ENCODE measurements at regions not wholly inside any gene's neighbourhood (a gene's known extent, or its start where the extent isn't known, plus 50 kb on each side); places are given as distances from the start of the nearest gene placed in this dataset.
"Not testable (repeated sequence)": the region's sequence is repeated elsewhere in the genome, so short reads cannot be mapped to it uniquely, and the experiment has no call there.

DNA sequence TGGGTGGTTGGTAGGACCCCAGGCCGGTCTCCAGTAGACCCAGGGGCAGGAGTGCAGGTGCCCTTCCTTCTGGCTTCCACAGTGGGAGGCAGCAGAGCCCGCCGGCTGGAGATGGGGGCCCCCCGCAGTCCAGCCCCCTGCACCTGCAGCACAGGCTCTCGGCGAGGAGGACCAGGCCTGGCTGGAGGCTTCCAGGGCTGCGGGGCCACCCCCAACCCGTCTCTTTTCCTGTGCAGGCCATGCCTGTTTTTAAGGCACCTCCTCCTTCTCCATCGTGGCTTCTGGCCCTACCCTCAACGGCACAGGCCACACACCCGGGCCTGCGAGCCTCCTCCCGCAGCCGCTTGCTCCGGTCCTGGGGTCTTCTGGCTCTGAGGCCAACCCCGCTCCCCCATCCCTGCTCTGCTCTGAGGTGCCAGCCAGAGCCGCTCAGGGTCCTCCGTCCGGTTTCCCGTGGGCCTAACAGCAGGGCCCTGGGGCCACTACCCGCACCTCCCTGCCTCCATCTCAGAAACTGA, 77.2 kb upstream of the ANKRD10 start:
- ATAC-seq (no peak), DNase-seq (no peak)
- H3K27ac Mint-ChIP-seq, result no peak overlapping the region
- H3K27me3 Mint-ChIP-seq (ENCODE audit: low read depth), result peaks cover 39% of the 10 kb centered on the region
- POLR2A ChIA-PET, result no interaction called here
- H3K4me1 Mint-ChIP-seq (ENCODE audit: low read depth), result no peaks in the 10 kb centered on the region
- no peaks in the 10 kb centered on the region for H3K9me3 Mint-ChIP-seq (ENCODE audit: insufficient read depth)
- CTCF ChIA-PET, result no interaction called here
- no peaks in the 10 kb centered on the region for H3K36me3 Mint-ChIP-seq (ENCODE audit: low read depth)
- H3K4me3 Mint-ChIP-seq, result no peak overlapping the region

DNA sequence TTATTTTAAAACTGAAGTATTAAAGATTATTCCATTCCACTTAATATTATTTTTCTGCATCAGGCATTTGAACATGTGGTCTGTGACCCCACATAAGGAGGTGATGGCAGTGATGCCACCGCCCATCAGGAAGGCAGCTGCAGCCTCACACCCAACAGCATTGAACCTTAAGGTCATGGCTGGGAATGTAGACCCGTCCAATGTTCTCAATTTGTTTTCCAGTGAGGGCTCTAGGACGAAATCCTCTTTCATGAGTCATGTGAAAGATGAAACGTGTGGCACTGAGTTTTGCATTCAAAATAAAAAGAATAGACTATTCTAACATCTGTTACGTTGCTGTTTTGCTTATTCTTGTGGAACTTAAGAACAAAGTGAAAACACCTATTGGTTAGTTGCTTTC, 74.5 kb upstream of the ANKRD10 start:
- Mint-ChIP-seq H3K4me1 (ENCODE audit: low read depth) (no peaks in the 10 kb centered on the region), H3K4me3 (no peak overlapping the region), H3K27ac (no peak overlapping the region), H3K27me3 (ENCODE audit: low read depth) (peaks cover 30% of the 10 kb centered on the region), H3K36me3 (ENCODE audit: low read depth) (no peaks in the 10 kb centered on the region), H3K9me3 (ENCODE audit: insufficient read depth) (no peaks in the 10 kb centered on the region)
- DNase-seq (no peak), ATAC-seq (no peak)
- POLR2A ChIA-PET, result no interaction called here
- CTCF ChIA-PET, result no interaction called here

DNA sequence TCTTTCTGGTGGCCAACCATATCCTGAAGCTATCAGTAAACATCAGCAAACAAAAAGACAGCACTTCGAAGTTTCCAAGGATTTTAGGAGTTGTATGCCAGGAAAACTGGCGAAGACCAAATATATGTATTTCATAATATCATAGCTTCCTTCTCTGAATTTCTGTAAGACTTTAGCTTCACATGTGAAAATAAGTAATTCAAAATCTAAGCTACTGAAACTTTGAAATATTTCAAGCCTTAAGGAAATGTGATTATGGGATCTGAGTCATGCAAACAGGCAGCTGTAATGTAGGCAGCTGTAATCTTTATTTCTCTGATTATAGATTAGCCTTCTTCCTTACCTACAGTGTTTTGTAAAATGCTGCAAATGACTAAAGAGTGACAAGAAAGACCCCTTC, 70.7 kb upstream of the ANKRD10 start:
- ATAC-seq, result no peak

DNA sequence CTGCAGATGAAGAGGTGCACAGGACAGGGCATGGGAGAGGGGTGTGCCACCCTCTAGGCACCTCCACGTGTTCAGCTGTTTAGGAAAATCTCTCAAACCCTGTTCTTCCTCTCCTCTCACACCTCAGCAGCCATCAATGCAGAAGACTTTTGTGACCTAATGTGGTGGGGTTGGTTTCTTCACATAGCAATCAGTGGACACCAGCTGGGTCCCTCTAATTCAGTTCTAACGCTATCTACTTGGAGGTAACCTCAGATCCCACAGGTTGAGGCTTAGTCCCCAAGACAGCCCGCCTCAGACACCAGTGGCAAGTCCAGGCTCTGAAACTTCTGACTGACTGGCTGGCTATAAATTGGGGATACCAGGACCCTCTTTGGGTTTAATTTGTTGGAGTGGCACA, 69.9 kb upstream of the ANKRD10 start:
- H3K27me3 Mint-ChIP-seq (ENCODE audit: low read depth), result peaks cover 45% of the 10 kb centered on the region

More for the DNA sequence above, 70.7 kb upstream of the ANKRD10 start:
- peaks cover 45% of the 10 kb centered on the region for H3K27me3 Mint-ChIP-seq (ENCODE audit: low read depth)
- no peaks in the 10 kb centered on the region for H3K4me1 Mint-ChIP-seq (ENCODE audit: low read depth)
- no peak overlapping the region for H3K4me3 Mint-ChIP-seq
- H3K27ac Mint-ChIP-seq, result no peak overlapping the region
- CTCF ChIA-PET, result no interaction called here
- POLR2A ChIA-PET, result no interaction called here
- no peaks in the 10 kb centered on the region for H3K9me3 Mint-ChIP-seq (ENCODE audit: insufficient read depth)
- DNase-seq, result no peak
- H3K36me3 Mint-ChIP-seq (ENCODE audit: low read depth), result no peaks in the 10 kb centered on the region

DNA sequence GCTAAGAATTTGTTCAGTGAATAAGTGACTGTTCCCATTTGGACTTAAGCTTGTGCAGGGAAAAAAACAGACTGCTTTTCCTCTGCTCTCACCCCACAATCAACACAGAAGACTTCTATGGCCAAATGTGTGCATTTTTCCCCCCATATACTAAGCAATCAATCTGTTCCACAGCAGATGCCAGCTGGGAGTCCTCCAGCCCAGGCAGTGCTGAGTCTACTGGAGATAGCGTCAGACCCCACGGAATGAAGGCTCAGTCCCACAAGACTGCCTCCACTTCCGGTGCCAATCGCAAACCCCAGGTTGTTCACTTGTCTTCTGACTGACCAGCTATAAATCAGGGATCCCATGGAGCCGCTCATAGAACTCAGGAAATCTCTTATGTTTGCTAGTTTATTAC, 69.5 kb upstream of the ANKRD10 start:
- Mint-ChIP-seq H3K27ac (no peak overlapping the region), H3K36me3 (ENCODE audit: low read depth) (no peaks in the 10 kb centered on the region), H3K9me3 (ENCODE audit: insufficient read depth) (no peaks in the 10 kb centered on the region), H3K4me1 (ENCODE audit: low read depth) (no peaks in the 10 kb centered on the region), H3K27me3 (ENCODE audit: low read depth) (peaks cover 44% of the 10 kb centered on the region), H3K4me3 (no peak overlapping the region)
- DNase-seq (no peak), ATAC-seq (no peak)
- ChIA-PET POLR2A (no interaction called here), CTCF (no interaction called here)

More for the DNA sequence above, 69.9 kb upstream of the ANKRD10 start:
- ATAC-seq, result no peak
- ChIA-PET POLR2A (no interaction called here), CTCF (no interaction called here)
- no peak overlapping the region for H3K4me3 Mint-ChIP-seq
- no peak overlapping the region for H3K27ac Mint-ChIP-seq
- no peaks in the 10 kb centered on the region for H3K36me3 Mint-ChIP-seq (ENCODE audit: low read depth)
- DNase-seq, result no peak
- H3K4me1 Mint-ChIP-seq (ENCODE audit: low read depth), result no peaks in the 10 kb centered on the region
- H3K9me3 Mint-ChIP-seq (ENCODE audit: insufficient read depth), result no peaks in the 10 kb centered on the region

DNA sequence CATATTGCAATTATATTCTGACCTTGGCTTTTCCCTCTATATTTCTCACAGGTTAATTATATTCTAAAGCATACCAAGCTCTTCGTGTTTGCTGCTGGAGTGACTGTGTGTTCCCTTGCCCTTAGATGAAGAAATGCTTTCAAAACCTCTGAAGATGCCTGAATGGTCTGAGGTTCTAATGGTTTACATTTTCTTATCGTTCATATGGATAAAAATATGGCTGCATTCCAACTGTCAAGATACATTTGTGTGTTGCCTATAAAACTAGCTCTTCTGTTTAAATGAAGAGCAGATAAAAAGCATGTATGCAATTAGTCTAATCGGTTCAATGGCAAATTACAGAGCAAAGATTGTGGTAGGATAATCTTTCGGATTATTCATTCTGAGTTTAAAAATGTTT, 68.4 kb upstream of the ANKRD10 start:
- POLR2A ChIA-PET, result no interaction called here
- CTCF ChIA-PET, result no interaction called here
- H3K27me3 Mint-ChIP-seq (ENCODE audit: low read depth), result peaks cover 45% of the 10 kb centered on the region
- no peaks in the 10 kb centered on the region for H3K36me3 Mint-ChIP-seq (ENCODE audit: low read depth)
- ATAC-seq (no peak), DNase-seq (no peak)
- no peaks in the 10 kb centered on the region for H3K4me1 Mint-ChIP-seq (ENCODE audit: low read depth)
- H3K9me3 Mint-ChIP-seq (ENCODE audit: insufficient read depth), result no peaks in the 10 kb centered on the region
- H3K4me3 Mint-ChIP-seq, result no peak overlapping the region
- no peak overlapping the region for H3K27ac Mint-ChIP-seq

DNA sequence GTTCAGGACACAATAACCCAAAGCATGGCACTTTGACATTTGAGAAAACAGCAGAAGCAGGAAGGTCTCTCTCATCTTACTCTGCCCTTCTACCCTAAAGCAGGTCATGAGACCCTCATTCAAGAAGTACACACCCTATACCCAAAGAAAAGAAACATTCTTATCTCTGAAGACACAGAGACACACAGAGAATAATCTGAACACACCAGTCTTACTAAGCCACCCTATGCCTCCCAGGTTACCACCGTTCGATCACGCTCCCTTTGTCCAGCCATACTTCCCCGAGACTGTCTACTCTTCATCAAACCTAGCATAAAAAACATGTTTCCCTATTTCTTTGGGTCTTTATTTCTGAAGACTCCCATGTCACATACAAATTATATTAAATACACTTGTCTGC, 66.5 kb upstream of the ANKRD10 start:
- no peaks in the 10 kb centered on the region for H3K36me3 Mint-ChIP-seq (ENCODE audit: low read depth)
- no peaks in the 10 kb centered on the region for H3K4me1 Mint-ChIP-seq (ENCODE audit: low read depth)
- ChIA-PET POLR2A (no interaction called here), CTCF (no interaction called here)
- no peak overlapping the region for H3K4me3 Mint-ChIP-seq
- H3K27me3 Mint-ChIP-seq (ENCODE audit: low read depth), result peaks cover 46% of the 10 kb centered on the region
- ATAC-seq (no peak), DNase-seq (no peak)
- H3K27ac Mint-ChIP-seq, result no peak overlapping the region
- H3K9me3 Mint-ChIP-seq (ENCODE audit: insufficient read depth), result no peaks in the 10 kb centered on the region

DNA sequence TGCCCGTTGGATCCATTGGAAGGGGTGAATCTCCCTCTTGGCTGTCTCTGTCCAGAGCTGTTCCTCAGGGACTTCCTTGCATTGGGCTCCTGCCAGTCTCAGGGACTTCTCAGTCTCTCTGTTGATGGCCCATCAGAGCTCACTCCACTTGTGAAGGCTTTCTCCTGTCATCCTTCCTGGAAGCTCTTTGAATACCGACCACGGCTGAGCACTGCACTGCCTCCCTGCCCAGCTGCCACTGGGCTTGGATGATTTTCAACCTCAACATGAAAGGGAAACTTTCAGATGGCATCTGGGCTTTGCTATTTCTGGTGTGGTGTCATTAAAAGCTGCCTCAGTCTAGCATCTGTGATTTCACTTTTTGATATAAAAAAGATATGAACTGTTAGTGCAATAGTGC, 66.1 kb upstream of the ANKRD10 start:
- no peak overlapping the region for H3K4me3 Mint-ChIP-seq
- H3K4me1 Mint-ChIP-seq (ENCODE audit: low read depth), result no peaks in the 10 kb centered on the region
- ChIA-PET POLR2A (interaction anchor here (0.7 kb wide), 1 partner anchor 157 kb away, joined by 3 read pairs; no protein-coding TSS in a partner anchor), CTCF (no interaction called here)
- no peak overlapping the region for H3K27ac Mint-ChIP-seq
- H3K36me3 Mint-ChIP-seq (ENCODE audit: low read depth), result no peaks in the 10 kb centered on the region
- no peaks in the 10 kb centered on the region for H3K9me3 Mint-ChIP-seq (ENCODE audit: insufficient read depth)
- no peak for ATAC-seq
- peaks cover 47% of the 10 kb centered on the region for H3K27me3 Mint-ChIP-seq (ENCODE audit: low read depth)
- no peak for DNase-seq

DNA sequence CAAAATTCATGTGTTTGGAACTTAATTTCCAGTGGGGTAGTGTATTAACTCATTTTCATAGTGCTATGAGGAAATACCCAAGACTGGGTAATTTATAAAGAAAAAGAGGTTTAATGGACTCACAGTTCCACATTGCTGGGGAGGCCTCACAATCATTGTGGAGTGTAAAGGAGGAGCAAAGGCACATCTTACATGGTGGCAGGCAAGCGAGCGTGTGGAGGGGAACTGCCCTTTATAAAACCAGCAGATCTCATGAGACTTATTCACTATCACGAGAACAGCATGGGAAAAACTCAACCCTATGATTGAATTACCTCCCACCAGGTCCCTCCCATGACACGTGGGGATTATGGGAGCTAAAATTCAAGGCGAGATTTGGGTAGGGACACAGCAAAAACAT, 64.3 kb upstream of the ANKRD10 start:
- DNase-seq; H3K9me3 Mint-ChIP-seq (ENCODE audit: insufficient read depth); H3K4me1 Mint-ChIP-seq (ENCODE audit: low read depth); H3K36me3 Mint-ChIP-seq (ENCODE audit: low read depth); CTCF ChIA-PET; ATAC-seq; H3K27ac Mint-ChIP-seq; H3K4me3 Mint-ChIP-seq: not testable (repeated sequence)
- POLR2A ChIA-PET, result interaction anchor here (0.7 kb wide), 1 partner anchor 25 kb away, joined by 3 read pairs; no protein-coding TSS in a partner anchor
- peaks cover 49% of the 10 kb centered on the region for H3K27me3 Mint-ChIP-seq (ENCODE audit: low read depth)

DNA sequence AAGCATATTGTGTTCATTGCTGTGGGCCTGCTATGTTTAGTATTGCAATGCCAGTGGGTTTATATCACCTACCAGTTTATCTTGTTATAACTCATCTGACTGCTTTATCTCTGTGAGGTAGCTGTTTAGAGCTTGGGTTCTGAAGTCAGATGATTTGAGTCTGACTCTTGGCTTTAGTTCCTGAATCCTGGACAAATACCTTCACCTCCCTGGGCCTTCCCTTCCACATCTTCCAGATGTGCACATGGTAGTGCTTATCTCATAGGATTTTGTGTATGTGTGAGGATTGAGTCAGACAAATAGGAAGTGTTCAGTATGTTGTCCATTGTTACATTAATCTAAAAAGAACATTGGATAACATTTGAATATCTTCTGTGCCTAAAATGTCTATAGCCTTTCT, 63.5 kb upstream of the ANKRD10 start:
- H3K4me3 Mint-ChIP-seq, result no peak overlapping the region
- no peak for DNase-seq
- no peak for ATAC-seq
- CTCF ChIA-PET, result no interaction called here
- peaks cover 48% of the 10 kb centered on the region for H3K27me3 Mint-ChIP-seq (ENCODE audit: low read depth)
- H3K4me1 Mint-ChIP-seq (ENCODE audit: low read depth), result no peaks in the 10 kb centered on the region
- no peaks in the 10 kb centered on the region for H3K36me3 Mint-ChIP-seq (ENCODE audit: low read depth)
- no peaks in the 10 kb centered on the region for H3K9me3 Mint-ChIP-seq (ENCODE audit: insufficient read depth)
- no peak overlapping the region for H3K27ac Mint-ChIP-seq
- POLR2A ChIA-PET, result interaction anchor here (0.7 kb wide), 1 partner anchor 24 kb away, joined by 3 read pairs; no protein-coding TSS in a partner anchor

DNA sequence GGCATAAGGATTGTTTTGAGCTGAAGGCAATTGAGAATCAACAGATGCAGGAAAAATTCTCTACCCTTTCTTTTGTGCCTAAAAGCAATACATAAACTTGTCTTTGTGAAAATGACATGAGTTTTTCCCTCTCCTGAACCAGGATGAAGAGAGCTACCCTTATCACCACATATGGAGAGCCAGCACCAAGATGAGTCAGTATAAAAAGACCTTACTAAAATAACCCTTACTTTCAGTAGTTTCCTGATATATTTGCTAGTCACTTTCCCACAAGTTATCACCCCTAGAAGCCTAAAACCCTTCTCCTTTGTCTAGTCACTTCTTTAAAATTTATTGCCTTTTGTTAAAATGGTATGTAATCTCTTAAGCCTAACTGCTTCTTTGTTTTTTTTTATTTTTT, 61.9 kb upstream of the ANKRD10 start:
- H3K4me1 Mint-ChIP-seq (ENCODE audit: low read depth), result no peaks in the 10 kb centered on the region
- no peaks in the 10 kb centered on the region for H3K36me3 Mint-ChIP-seq (ENCODE audit: low read depth)
- DNase-seq (no peak), ATAC-seq (no peak)
- no peak overlapping the region for H3K4me3 Mint-ChIP-seq
- H3K9me3 Mint-ChIP-seq (ENCODE audit: insufficient read depth), result no peaks in the 10 kb centered on the region
- no peak overlapping the region for H3K27ac Mint-ChIP-seq
- CTCF ChIA-PET, result interaction anchor here (0.5 kb wide), 1 partner anchor 98 kb away, joined by 3 read pairs; no protein-coding TSS in a partner anchor
- peaks cover 54% of the 10 kb centered on the region for H3K27me3 Mint-ChIP-seq (ENCODE audit: low read depth)
- POLR2A ChIA-PET, result no interaction called here

DNA sequence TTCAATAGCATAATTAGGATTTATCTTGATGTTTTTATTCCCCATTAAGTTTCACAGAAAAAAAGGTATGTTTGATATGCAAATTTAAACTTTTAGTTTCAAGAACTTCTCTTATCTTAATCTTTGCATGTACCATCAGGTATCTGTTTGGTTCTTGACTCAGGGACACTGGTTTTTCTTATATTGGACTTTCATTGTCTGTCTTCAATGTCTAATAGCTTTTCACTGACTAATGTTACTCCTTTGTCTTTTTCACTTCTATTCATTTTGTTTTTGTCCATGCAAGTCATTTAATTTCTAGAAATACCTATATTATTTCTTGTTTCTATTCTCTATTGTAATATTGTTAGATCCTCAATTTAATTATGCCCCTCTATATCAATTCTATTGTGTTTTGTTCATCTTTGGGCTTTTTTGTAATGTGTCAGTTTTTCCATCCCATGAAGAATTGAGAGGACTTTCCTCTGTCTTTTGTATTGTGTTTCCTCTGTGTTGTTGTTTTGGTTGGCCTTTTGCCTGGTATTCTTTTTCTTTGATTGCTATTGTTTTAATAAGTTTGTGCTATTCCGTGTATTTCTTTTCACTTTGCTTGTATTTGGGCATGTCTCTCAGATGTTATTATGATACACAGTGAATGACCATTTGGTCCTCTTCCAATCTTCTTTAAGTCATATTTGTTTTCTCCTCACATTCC, 58.3 kb upstream of the ANKRD10 start:
- Mint-ChIP-seq H3K4me1 (ENCODE audit: low read depth) (no peaks in the 10 kb centered on the region), H3K9me3 (ENCODE audit: insufficient read depth) (no peaks in the 10 kb centered on the region), H3K4me3 (no peak overlapping the region), H3K27me3 (ENCODE audit: low read depth) (peaks cover 49% of the 10 kb centered on the region), H3K27ac (no peak overlapping the region), H3K36me3 (ENCODE audit: low read depth) (no peaks in the 10 kb centered on the region)
- ATAC-seq, result no peak
- no peak for DNase-seq
- ChIA-PET POLR2A (no interaction called here), CTCF (no interaction called here)

DNA sequence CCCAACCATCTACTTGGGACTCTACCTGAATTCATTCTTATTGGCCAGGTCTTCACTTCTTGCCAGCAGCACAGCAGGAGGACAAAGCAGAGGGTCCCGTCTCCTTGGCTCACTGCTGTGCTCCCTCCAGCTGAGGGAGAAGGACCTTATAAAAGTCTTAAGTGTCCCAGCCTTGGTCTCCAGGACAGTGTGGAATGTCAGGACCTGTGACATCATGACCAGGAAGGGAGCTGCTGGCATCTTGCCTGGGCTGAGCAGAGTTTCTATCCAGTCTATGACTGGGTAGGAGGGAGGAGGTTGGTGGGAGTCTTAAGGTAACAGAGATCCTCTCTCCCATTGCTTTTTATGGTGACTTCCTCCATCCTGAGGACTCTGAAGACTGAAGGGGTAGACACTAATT, 56.6 kb upstream of the ANKRD10 start:
- CTCF ChIA-PET, result no interaction called here
- H3K36me3 Mint-ChIP-seq (ENCODE audit: low read depth), result peaks cover 5% of the 10 kb centered on the region
- ATAC-seq (no peak), DNase-seq (no peak)
- POLR2A ChIA-PET, result no interaction called here
- H3K4me1 Mint-ChIP-seq (ENCODE audit: low read depth), result no peaks in the 10 kb centered on the region
- peaks cover 38% of the 10 kb centered on the region for H3K27me3 Mint-ChIP-seq (ENCODE audit: low read depth)
- H3K9me3 Mint-ChIP-seq (ENCODE audit: insufficient read depth), result peaks cover 13% of the 10 kb centered on the region
- no peak overlapping the region for H3K4me3 Mint-ChIP-seq
- H3K27ac Mint-ChIP-seq, result no peak overlapping the region
